Neutrophil (primary cell): ENCODE measurements at regions not wholly inside any gene's neighbourhood (a gene's known extent, or its start where the extent isn't known, plus 50 kb on each side); places are given as distances from the start of the nearest gene placed in this dataset.

ENCODE experiments used
- H3K27ac ChIP-seq: fragments of 200-600 bp; sonication (generic); 2 replicates; pipeline ENCODE4 v1.5.1; 2016; ENCODE audit warnings: mild to moderate bottlenecking, moderate library complexity
- H3K27me3 ChIP-seq: fragments of 200-600 bp; sonication (generic); 2 replicates; pipeline ENCODE4 v1.6.0; 2016; ENCODE audit warnings: mild to moderate bottlenecking
- H3K36me3 ChIP-seq: fragments of 200-600 bp; sonication (generic); 2 replicates; pipeline ENCODE4 v1.5.1; 2017
- H3K4me1 ChIP-seq, 2 experiments: fragments of 200-600 bp in 1 of 2; sonication (generic) in 1 of 2; 1 replicate in 1 of 2; 2 replicates in 1 of 2; pipeline versions ENCODE4 v1.5.1 to v1.6.1; 2013 to 2016; ENCODE audit warnings: low read depth in 1 of 2, low read length in 1 of 2, mild to moderate bottlenecking in 1 of 2, moderate library complexity in 1 of 2; ENCODE audit not compliant: control insufficient read depth in 1 of 2, insufficient read depth in 1 of 2
- H3K4me3 ChIP-seq, 2 experiments: fragments of 200-600 bp in 1 of 2; sonication (generic) in 1 of 2; 1 replicate in 1 of 2; 2 replicates in 1 of 2; pipeline ENCODE4 v1.5.1; 2013 to 2016; ENCODE audit warnings: low read depth in 1 of 2, low read length in 1 of 2, mild to moderate bottlenecking in 1 of 2, moderate library complexity in 1 of 2
- H3K9me3 ChIP-seq: fragments of 200-600 bp; sonication (generic); 2 replicates; pipeline ENCODE4 v1.5.1; 2016
- CTCF ChIP-seq: fragments of 200-600 bp; sonication (generic); IDR thresholded peaks from 2 replicates; pipeline ENCODE4 v1.5.1; 2016; ENCODE audit warnings: antibody characterized with exemption

GRCh38 chr3:135756106-135756668, 209.3 kb upstream of the PPP2R3A start:
- Histone ChIP-seq H3K9me3 (no peaks in the 10 kb centered on the region), H3K4me3 (no peak overlapping the region), H3K36me3 (no peaks in the 10 kb centered on the region), H3K27me3 (no peaks in the 10 kb centered on the region), H3K4me1 (no peaks in the 10 kb centered on the region), H3K27ac (no peak overlapping the region)
- no peak for TF ChIP-seq CTCF

- Histone ChIP-seq H3K36me3 (no peaks in the 10 kb centered on the region), H3K9me3 (no peaks in the 10 kb centered on the region), H3K4me3 (no peak overlapping the region), H3K27me3 (no peaks in the 10 kb centered on the region), H3K27ac (no peak overlapping the region), H3K4me1 (no peaks in the 10 kb centered on the region)
- no peak for TF ChIP-seq CTCF
Measured at GRCh38 chr3:135757421-135757820, 208.1 kb upstream of the PPP2R3A start.

GRCh38 chr3:135758961-135759360, 206.6 kb upstream of the PPP2R3A start:
- Histone ChIP-seq H3K36me3 (no peaks in the 10 kb centered on the region), H3K4me3 (no peak overlapping the region), H3K4me1 (no peaks in the 10 kb centered on the region), H3K27ac (no peak overlapping the region), H3K9me3 (no peaks in the 10 kb centered on the region), H3K27me3 (no peaks in the 10 kb centered on the region)
- TF ChIP-seq CTCF = no peak

- no peak for TF ChIP-seq CTCF
- no peaks in the 10 kb centered on the region for H3K4me1 ChIP-seq
- no peak overlapping the region for H3K4me3 ChIP-seq
- H3K36me3 ChIP-seq = no peaks in the 10 kb centered on the region
- H3K27me3 ChIP-seq = no peaks in the 10 kb centered on the region
- no peaks in the 10 kb centered on the region for H3K9me3 ChIP-seq
- no peak overlapping the region for H3K27ac ChIP-seq
Measured at GRCh38 chr3:135759651-135760050, 205.9 kb upstream of the PPP2R3A start.

GRCh38 chr3:135760581-135760980, 204.9 kb upstream of the PPP2R3A start:
- Histone ChIP-seq H3K27me3 (no peaks in the 10 kb centered on the region), H3K4me1 (no peaks in the 10 kb centered on the region), H3K4me3 (no peak overlapping the region), H3K36me3 (no peaks in the 10 kb centered on the region), H3K27ac (no peak overlapping the region), H3K9me3 (peaks cover 5% of the 10 kb centered on the region)
- no peak for TF ChIP-seq CTCF
